ENCODE measurements at regions not wholly inside any gene's neighbourhood (a gene's known extent, or its start where the extent isn't known, plus 50 kb on each side); places are given as distances from the start of the nearest gene placed in this dataset.
"Not testable (repeated sequence)": the region's sequence is repeated elsewhere in the genome, so short reads cannot be mapped to it uniquely, and the experiment has no call there.

- not testable (repeated sequence) for TF ChIP-seq CTCF (IDR thresholded peaks at IDR 0.05 in 4 of 5, conservative IDR thresholded peaks at IDR 0.05 in 1 of 5); POLR2A (IDR thresholded peaks at IDR 0.05)
Observed at GRCh38 chr14:19344261-19344660, 89.9 kb downstream of the POTEG start.

All from gastrocnemius medialis (tissue), 4 donors.